Karpas-422 (cell line): ENCODE measurements at regions not wholly inside any gene's neighbourhood (a gene's known extent, or its start where the extent isn't known, plus 50 kb on each side); places are given as distances from the start of the nearest gene placed in this dataset.

Experiments used
- DNase-seq: peaks from one replicate; pipeline ENCODE4 v3.0.0-alpha.2; 2015
- H2AFZ ChIP-seq: fragments of 200-600 bp; sonication (generic); 2 replicates; pipeline ENCODE4 v1.6.1; 2014; ENCODE audit warnings: antibody characterized with exemption, low read length, mixed read lengths
- H3K27ac ChIP-seq: fragments of 200-600 bp; sonication (generic); 2 replicates; pipeline ENCODE4 v1.5.1; 2014; ENCODE audit warnings: mild to moderate bottlenecking, low read length, moderate library complexity
- H3K27me3 ChIP-seq: fragments of 200-600 bp; sonication (generic); 2 replicates; pipeline ENCODE4 v1.6.1; 2014; ENCODE audit warnings: low read length, mixed read lengths
- H3K36me3 ChIP-seq: fragments of 200-600 bp; sonication (generic); 2 replicates; pipeline ENCODE4 v1.6.1; 2014; ENCODE audit warnings: low read length, mixed read lengths; ENCODE audit not compliant: insufficient read depth
- H3K4me1 ChIP-seq: fragments of 200-600 bp; sonication (generic); 2 replicates; pipeline ENCODE4 v1.6.1; 2014; ENCODE audit warnings: mild to moderate bottlenecking, low read length, mixed read lengths
- H3K4me2 ChIP-seq: fragments of 200-600 bp; sonication (generic); 2 replicates; pipeline ENCODE4 v1.6.1; 2014; ENCODE audit warnings: low read length, low read depth, mild to moderate bottlenecking; ENCODE audit not compliant: poor library complexity, severe bottlenecking
- H3K4me3 ChIP-seq: fragments of 200-600 bp; sonication (generic); 2 replicates; pipeline ENCODE4 v1.5.1; 2014; ENCODE audit warnings: mild to moderate bottlenecking, antibody characterized with exemption, low read length, mixed read lengths
- H3K79me2 ChIP-seq: fragments of 200-600 bp; sonication (generic); 2 replicates; pipeline ENCODE4 v1.6.1; 2014; ENCODE audit warnings: mild to moderate bottlenecking, low read length, mixed read lengths
- H3K9ac ChIP-seq: fragments of 200-600 bp; sonication (generic); 2 replicates; pipeline ENCODE4 v1.6.0; 2014; ENCODE audit warnings: low read length
- H3K9me2 ChIP-seq: fragments of 200-600 bp; sonication (generic), shearing (Covaris generic); replicated peaks from 2 replicates; pipeline ENCODE4 v1.6.0; 2014; ENCODE audit warnings: mild to moderate bottlenecking, low read length, moderate library complexity; ENCODE audit not compliant: insufficient read depth
- H3K9me3 ChIP-seq: fragments of 300-700, 200-600 bp; sonication (generic); 2 replicates; pipeline ENCODE4 v1.6.1; 2014; ENCODE audit warnings: low read length, mixed read lengths
- H4K20me1 ChIP-seq: fragments of 200-600 bp; sonication (generic); 2 replicates; pipeline ENCODE4 v1.6.1; 2014; ENCODE audit warnings: mild to moderate bottlenecking, antibody characterized with exemption, low read length, low read depth; ENCODE audit not compliant: insufficient read depth

DNA sequence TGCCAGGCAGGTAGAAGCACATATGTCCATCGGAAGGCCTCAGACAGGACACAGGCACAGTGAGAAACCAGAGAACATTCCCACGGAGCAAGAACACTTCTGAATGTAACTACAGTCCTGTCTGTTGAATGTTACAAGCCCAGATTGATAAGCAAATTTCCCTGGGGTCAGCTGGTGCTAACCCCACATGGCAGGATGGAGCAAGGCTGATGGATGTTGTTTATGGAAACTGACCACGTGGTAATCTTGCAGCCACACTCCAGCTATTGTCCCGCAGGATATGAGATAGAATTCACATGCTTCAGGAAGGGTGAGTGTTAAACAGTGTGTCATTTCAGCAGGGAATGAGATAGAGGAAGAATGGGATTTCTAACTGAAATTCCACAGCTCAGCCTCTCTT, 138.8 kb upstream of the COPS8 start:
- no peaks in the 10 kb centered on the region for H4K20me1 ChIP-seq
- H3K79me2 ChIP-seq, result no peaks in the 10 kb centered on the region
- DNase-seq, result no peak
- H3K4me3 ChIP-seq, result no peak overlapping the region
- no peaks in the 10 kb centered on the region for H3K27me3 ChIP-seq
- no peak overlapping the region for H3K27ac ChIP-seq
- H3K4me1 ChIP-seq, result peaks cover 3% of the 10 kb centered on the region; the same call in 1 of the 2 replicates
- no peaks in the 10 kb centered on the region for H3K36me3 ChIP-seq
- no peak overlapping the region for H2AFZ ChIP-seq
- no peaks in the 10 kb centered on the region for H3K9me2 ChIP-seq
- no peaks in the 10 kb centered on the region for H3K9me3 ChIP-seq
- no peak overlapping the region for H3K4me2 ChIP-seq
- H3K9ac ChIP-seq, result no peak overlapping the region

DNA sequence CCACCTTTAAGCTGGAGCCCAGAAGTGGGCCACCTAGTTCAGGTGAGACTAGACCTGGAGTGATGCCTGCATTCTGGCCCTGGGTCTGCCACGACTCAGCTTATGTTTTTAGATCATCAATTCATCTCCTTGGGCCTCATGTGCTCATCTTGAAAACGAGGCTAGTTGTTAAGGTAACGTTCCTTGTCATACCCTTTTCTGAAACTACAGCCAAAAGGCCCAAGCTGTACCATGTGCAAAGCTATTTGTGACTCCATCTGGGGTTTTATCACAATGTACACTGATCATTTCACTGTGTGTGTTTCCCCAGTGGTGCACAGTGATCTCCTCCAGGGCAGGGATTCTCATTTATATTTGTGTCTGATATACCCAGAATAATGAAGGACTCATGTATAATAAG, 138.4 kb upstream of the COPS8 start:
- no peaks in the 10 kb centered on the region for H3K9me2 ChIP-seq
- H3K9ac ChIP-seq, result no peak overlapping the region
- H3K27ac ChIP-seq, result no peak overlapping the region
- H3K36me3 ChIP-seq, result no peaks in the 10 kb centered on the region
- H3K27me3 ChIP-seq, result no peaks in the 10 kb centered on the region
- no peak for DNase-seq
- H2AFZ ChIP-seq, result no peak overlapping the region
- no peaks in the 10 kb centered on the region for H3K9me3 ChIP-seq
- H3K4me2 ChIP-seq, result no peak overlapping the region
- H4K20me1 ChIP-seq, result no peaks in the 10 kb centered on the region
- no peaks in the 10 kb centered on the region for H3K79me2 ChIP-seq
- no peak overlapping the region for H3K4me3 ChIP-seq
- H3K4me1 ChIP-seq, result peaks cover 3% of the 10 kb centered on the region; the same call in 1 of the 2 replicates

- H4K20me1 ChIP-seq, result no peaks in the 10 kb centered on the region
- no peak overlapping the region for H3K4me2 ChIP-seq
- DNase-seq, result no peak
- no peak overlapping the region for H2AFZ ChIP-seq
- no peak overlapping the region for H3K4me3 ChIP-seq
- H3K27me3 ChIP-seq, result no peaks in the 10 kb centered on the region
- no peak overlapping the region for H3K9ac ChIP-seq
- H3K27ac ChIP-seq, result no peak overlapping the region
- no peaks in the 10 kb centered on the region for H3K36me3 ChIP-seq
- H3K9me3 ChIP-seq, result no peaks in the 10 kb centered on the region
- H3K9me2 ChIP-seq, result no peaks in the 10 kb centered on the region
- H3K4me1 ChIP-seq, result no peaks in the 10 kb centered on the region; the same call in 1 of the 2 replicates
- no peaks in the 10 kb centered on the region for H3K79me2 ChIP-seq
Measured at GRCh38 chr2:236947896-236948295, 137.8 kb upstream of the COPS8 start.

DNA sequence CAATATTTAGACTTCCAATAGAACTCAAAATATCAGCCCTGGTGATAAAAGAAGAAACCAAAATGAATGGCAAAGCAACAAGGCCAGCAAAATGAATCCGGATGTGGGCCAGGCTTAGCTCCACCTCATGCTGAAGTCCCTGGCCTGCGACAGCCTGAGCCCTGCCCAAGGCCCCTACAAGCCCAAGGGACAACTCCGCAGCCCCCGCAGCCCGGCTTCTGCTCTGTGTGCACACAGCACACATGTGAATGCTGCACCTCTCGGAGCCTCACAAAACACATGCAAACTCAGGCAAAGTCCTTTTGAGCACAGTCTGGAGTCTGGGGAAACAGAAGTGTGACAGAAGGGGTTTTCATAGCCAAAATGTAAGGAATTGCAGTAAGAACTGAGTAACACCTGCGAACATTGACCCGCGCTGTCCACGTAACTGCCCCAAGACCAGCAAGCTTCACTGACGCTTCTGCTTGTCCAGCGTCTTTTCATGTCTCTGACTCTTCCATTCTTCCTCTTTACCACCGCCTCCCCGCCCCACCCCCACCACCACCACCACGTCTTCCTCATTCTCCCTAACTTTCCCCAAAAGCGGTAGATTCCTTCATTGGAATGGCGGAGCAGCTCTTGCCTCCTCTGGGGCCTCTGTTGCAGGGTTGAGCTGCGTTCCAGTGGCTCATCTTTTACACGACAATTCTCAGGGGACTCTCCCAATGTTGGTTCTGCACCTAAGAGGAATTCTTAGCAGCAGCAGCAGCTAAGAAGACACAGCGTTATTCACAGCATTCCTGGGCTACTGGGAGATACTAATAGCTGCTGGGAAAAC, 136.4 kb upstream of the COPS8 start:
- no peak overlapping the region for H3K4me2 ChIP-seq
- H2AFZ ChIP-seq, result no peak overlapping the region
- no peaks in the 10 kb centered on the region for H3K9me3 ChIP-seq

GRCh38 chr2:236951830-236952475, 133.7 kb upstream of the COPS8 start:
- no peak overlapping the region for H3K4me2 ChIP-seq
- no peaks in the 10 kb centered on the region for H3K9me2 ChIP-seq
- no peak overlapping the region for H3K9ac ChIP-seq
- H3K4me3 ChIP-seq, result no peak overlapping the region
- no peaks in the 10 kb centered on the region for H3K27me3 ChIP-seq
- H3K9me3 ChIP-seq, result no peaks in the 10 kb centered on the region
- H4K20me1 ChIP-seq, result no peaks in the 10 kb centered on the region
- no peaks in the 10 kb centered on the region for H3K79me2 ChIP-seq
- H3K27ac ChIP-seq, result no peak overlapping the region
- no peaks in the 10 kb centered on the region for H3K4me1 ChIP-seq
- no peaks in the 10 kb centered on the region for H3K36me3 ChIP-seq
- no peak for DNase-seq
- H2AFZ ChIP-seq, result no peak overlapping the region

More for the DNA sequence above, 136.4 kb upstream of the COPS8 start:
- no peak overlapping the region for H3K27ac ChIP-seq
- H3K27me3 ChIP-seq, result no peaks in the 10 kb centered on the region
- no peaks in the 10 kb centered on the region for H3K4me1 ChIP-seq
- no peaks in the 10 kb centered on the region for H3K9me2 ChIP-seq
- no peaks in the 10 kb centered on the region for H4K20me1 ChIP-seq
- no peaks in the 10 kb centered on the region for H3K36me3 ChIP-seq
- no peak for DNase-seq
- no peaks in the 10 kb centered on the region for H3K79me2 ChIP-seq
- H3K4me3 ChIP-seq, result no peak overlapping the region
- no peak overlapping the region for H3K9ac ChIP-seq

DNA sequence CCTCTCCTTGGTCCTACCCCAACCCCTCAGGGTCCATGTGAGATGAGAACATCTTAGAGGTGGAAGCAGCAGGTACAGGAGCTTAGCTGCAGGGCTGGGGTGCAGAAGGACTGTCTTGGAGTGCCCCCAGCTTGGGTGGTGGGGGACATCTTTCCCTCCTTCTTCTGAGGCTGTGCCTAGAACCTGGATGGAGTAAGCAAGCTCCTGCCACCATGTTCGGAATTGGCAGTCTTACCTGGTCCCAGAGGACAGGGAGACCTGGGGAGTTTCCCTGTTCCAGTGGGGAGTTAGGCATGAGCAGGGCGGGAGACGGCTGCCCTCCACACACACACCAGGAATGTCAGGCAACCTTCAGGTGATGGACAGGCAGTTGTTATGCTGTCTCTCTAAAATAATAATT, 131.0 kb upstream of the COPS8 start:
- H3K9ac ChIP-seq, result no peak overlapping the region
- H3K79me2 ChIP-seq, result no peaks in the 10 kb centered on the region
- no peak for DNase-seq
- no peaks in the 10 kb centered on the region for H4K20me1 ChIP-seq
- no peak overlapping the region for H3K4me3 ChIP-seq
- H2AFZ ChIP-seq, result no peak overlapping the region
- H3K9me2 ChIP-seq, result no peaks in the 10 kb centered on the region
- H3K27me3 ChIP-seq, result no peaks in the 10 kb centered on the region
- no peaks in the 10 kb centered on the region for H3K4me1 ChIP-seq
- no peaks in the 10 kb centered on the region for H3K9me3 ChIP-seq
- H3K4me2 ChIP-seq, result no peak overlapping the region
- H3K27ac ChIP-seq, result no peak overlapping the region
- no peaks in the 10 kb centered on the region for H3K36me3 ChIP-seq

- H3K4me3 ChIP-seq, result no peak overlapping the region
- H3K9me3 ChIP-seq, result no peaks in the 10 kb centered on the region
- no peaks in the 10 kb centered on the region for H3K36me3 ChIP-seq
- no peaks in the 10 kb centered on the region for H3K79me2 ChIP-seq
- no peaks in the 10 kb centered on the region for H3K27me3 ChIP-seq
- H3K4me1 ChIP-seq, result no peaks in the 10 kb centered on the region
- no peak for DNase-seq
- H3K4me2 ChIP-seq, result no peak overlapping the region
- H3K9ac ChIP-seq, result no peak overlapping the region
- H4K20me1 ChIP-seq, result no peaks in the 10 kb centered on the region
- no peaks in the 10 kb centered on the region for H3K9me2 ChIP-seq
- H2AFZ ChIP-seq, result no peak overlapping the region
- no peak overlapping the region for H3K27ac ChIP-seq
Measured at GRCh38 chr2:236955521-236956030, 130.1 kb upstream of the COPS8 start.

GRCh38 chr2:236956031-236956618, 129.6 kb upstream of the COPS8 start:
- no peaks in the 10 kb centered on the region for H3K36me3 ChIP-seq
- no peak overlapping the region for H2AFZ ChIP-seq
- DNase-seq, result no peak
- H3K79me2 ChIP-seq, result no peaks in the 10 kb centered on the region
- H3K27me3 ChIP-seq, result no peaks in the 10 kb centered on the region
- no peaks in the 10 kb centered on the region for H3K4me1 ChIP-seq
- no peak overlapping the region for H3K27ac ChIP-seq
- H3K9ac ChIP-seq, result no peak overlapping the region
- no peak overlapping the region for H3K4me2 ChIP-seq
- no peaks in the 10 kb centered on the region for H3K9me2 ChIP-seq
- H3K9me3 ChIP-seq, result no peaks in the 10 kb centered on the region
- no peaks in the 10 kb centered on the region for H4K20me1 ChIP-seq
- no peak overlapping the region for H3K4me3 ChIP-seq
